ENCODE measurements at regions not wholly inside any gene's neighbourhood (a gene's known extent, or its start where the extent isn't known, plus 50 kb on each side); places are given as distances from the start of the nearest gene placed in this dataset.
"Not testable (repeated sequence)": the region's sequence is repeated elsewhere in the genome, so short reads cannot be mapped to it uniquely, and the experiment has no call there.

DNA sequence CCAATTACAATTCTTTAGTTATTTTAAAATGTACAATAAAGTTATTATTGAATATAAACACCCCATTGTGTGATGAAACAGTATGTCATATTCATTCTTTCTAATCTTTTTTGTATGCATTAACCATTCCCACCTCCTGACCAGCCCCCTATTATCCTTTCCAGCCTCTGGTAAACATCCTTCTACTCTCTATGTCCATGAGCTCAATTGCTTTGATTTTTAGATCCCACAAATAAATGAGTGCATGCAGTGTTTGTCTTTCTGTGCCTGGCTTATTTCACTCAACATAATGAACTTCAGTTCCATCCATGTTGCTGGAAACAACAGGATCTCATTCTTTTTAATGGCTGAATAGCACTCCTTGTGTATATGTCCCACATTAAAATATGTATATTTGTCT, 1858.9 kb upstream of the C9orf72 start:
- no peak for DNase-seq
- no peak overlapping the region for H3K4me3 ChIP-seq (ENCODE audit: insufficient read depth, low read depth, low read length)
- H3K27me3 ChIP-seq (ENCODE audit: control insufficient read depth, insufficient read depth, low read length) = no peaks in the 10 kb centered on the region

DNA sequence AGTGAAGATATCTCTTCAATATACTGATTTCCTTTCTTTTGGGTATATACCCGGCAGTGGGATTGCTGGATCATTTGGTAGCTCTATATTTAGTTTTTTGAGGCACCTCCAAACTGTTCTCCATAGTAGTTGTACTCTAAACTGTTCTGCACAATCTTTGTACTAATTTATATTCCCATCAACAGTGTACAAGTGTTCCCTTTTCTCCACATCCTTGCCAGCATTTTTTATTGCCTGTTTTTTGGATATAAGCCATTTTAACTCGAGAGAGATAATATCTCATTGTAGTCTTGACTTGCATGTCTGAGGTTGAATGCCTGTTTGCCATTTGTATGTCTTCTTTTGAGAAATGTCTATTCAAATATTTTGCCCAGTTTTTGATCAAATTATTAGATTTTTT, 1859.4 kb upstream of the C9orf72 start:
- H3K27me3 ChIP-seq (ENCODE audit: control insufficient read depth, insufficient read depth, low read length); H3K36me3 ChIP-seq (replicated peaks; ENCODE audit: control insufficient read depth, insufficient read depth, low read length); H3K4me3 ChIP-seq (ENCODE audit: insufficient read depth, low read depth, low read length); DNase-seq: not testable (repeated sequence)

More for the DNA sequence above, 1858.9 kb upstream of the C9orf72 start:
- no peaks in the 10 kb centered on the region for H3K36me3 ChIP-seq (replicated peaks; ENCODE audit: control insufficient read depth, insufficient read depth, low read length)

DNA sequence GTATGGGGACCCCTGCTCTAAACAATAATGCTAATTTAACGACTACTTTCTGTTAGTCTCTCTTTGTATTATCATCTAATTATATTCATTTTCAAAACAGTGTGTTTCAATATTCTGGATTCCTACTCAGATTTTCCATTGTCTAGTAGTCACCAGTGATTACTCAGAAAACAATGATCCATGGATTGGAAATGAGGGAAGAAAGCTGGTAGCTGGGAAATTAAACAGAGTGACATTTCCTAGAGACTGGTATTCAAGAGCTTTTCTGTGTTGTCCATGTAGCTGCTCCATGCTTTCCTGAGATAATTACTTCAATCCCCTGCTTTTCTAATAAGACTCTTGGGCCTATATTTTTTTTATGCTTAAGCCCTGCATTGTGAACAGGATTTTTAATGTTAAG, 1862.1 kb upstream of the C9orf72 start:
- Histone ChIP-seq H3K36me3 (replicated peaks; ENCODE audit: control insufficient read depth, insufficient read depth, low read length) (no peaks in the 10 kb centered on the region), H3K27me3 (ENCODE audit: control insufficient read depth, insufficient read depth, low read length) (no peaks in the 10 kb centered on the region), H3K4me3 (ENCODE audit: insufficient read depth, low read depth, low read length) (no peak overlapping the region)
- DNase-seq = no peak

DNA sequence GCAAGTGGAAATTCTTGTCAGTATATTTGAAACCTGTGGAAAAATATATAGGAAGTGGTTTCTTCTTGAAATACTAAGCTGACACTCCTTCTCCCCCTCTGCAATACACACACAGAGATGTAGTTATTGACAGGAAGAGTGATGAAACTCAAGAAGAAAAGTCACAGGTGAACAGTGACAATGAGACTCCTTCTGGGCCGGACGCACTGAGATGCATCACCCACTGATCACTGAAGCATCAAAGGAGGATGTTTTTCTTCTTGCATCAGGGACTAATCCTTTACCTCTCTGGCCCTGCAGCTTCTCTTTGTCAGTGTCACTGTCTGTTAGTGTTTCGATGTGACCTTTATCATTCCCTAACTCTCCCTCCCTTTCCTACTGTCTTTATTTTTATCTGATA, 1864.2 kb upstream of the C9orf72 start:
- no peaks in the 10 kb centered on the region for H3K27me3 ChIP-seq (ENCODE audit: control insufficient read depth, insufficient read depth, low read length)
- no peak overlapping the region for H3K4me3 ChIP-seq (ENCODE audit: insufficient read depth, low read depth, low read length)
- no peak for DNase-seq
- H3K36me3 ChIP-seq (replicated peaks; ENCODE audit: control insufficient read depth, insufficient read depth, low read length) = no peaks in the 10 kb centered on the region

DNA sequence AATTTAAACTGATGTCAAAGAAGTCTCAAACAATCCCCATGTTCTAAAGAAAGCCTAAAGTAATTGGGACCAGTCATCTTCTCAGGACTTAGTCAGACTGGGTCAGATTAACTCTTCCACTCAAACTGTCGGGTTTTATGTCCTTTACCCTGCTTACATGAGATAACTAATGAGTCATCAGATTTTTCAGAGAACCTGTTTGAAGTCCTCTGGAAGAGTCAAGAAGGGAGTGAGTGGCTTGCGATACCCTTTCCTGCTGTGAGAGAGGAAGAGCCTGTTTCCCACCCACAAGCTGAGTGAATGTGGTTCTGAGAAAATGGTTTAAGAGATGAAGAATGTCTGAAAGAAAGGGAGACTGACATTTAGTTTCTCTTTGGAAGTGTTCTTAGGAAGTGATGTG, 1866.7 kb upstream of the C9orf72 start:
- no peak overlapping the region for H3K4me3 ChIP-seq (ENCODE audit: insufficient read depth, low read depth, low read length)
- no peaks in the 10 kb centered on the region for H3K27me3 ChIP-seq (ENCODE audit: control insufficient read depth, insufficient read depth, low read length)
- no peaks in the 10 kb centered on the region for H3K36me3 ChIP-seq (replicated peaks; ENCODE audit: control insufficient read depth, insufficient read depth, low read length)
- DNase-seq = no peak

DNA sequence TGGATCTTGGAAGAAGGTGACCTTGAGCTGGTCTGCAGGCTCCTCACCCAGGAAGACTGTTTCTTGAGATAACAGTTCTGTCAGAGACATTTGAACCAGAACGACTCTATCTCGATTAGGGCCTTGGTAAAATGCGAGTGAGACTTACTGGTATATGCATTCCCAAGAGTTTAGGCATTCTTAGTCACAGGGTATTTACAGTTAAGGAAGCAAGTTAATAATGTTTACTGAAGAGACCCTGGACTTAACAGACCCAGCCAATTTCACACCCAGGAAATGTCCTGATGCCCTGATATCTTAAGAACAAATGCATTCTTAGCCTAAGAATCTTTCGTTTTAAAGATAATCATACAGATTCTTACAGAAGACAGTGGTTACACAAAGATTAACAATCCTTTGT, 1867.2 kb upstream of the C9orf72 start:
- no peak for DNase-seq
- Histone ChIP-seq H3K27me3 (ENCODE audit: control insufficient read depth, insufficient read depth, low read length) (no peaks in the 10 kb centered on the region), H3K4me3 (ENCODE audit: insufficient read depth, low read depth, low read length) (no peak overlapping the region), H3K36me3 (replicated peaks; ENCODE audit: control insufficient read depth, insufficient read depth, low read length) (no peaks in the 10 kb centered on the region)

DNA sequence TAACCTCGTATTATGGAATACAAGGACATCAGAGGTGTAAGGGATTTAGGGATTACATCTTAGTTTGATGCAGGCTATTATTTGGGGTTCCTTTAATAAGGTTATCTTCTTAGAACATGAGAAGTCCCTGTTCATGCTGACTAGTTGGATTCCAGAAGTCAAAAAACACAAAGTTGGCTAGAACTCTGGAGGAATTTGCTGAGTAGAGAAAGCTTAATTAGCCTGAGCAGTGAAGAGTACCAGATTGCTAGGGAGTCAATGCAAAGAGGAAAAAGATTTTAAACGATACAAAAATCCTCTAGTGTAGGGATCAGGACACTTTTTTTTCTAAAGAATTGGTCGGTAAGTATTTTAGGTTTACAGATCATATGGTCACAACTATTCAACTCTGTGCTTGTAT, 1872.5 kb upstream of the C9orf72 start:
- no peaks in the 10 kb centered on the region for H3K27me3 ChIP-seq (ENCODE audit: control insufficient read depth, insufficient read depth, low read length)
- DNase-seq = no peak
- no peak overlapping the region for H3K4me3 ChIP-seq (ENCODE audit: insufficient read depth, low read depth, low read length)
- no peaks in the 10 kb centered on the region for H3K36me3 ChIP-seq (replicated peaks; ENCODE audit: control insufficient read depth, insufficient read depth, low read length)

DNA sequence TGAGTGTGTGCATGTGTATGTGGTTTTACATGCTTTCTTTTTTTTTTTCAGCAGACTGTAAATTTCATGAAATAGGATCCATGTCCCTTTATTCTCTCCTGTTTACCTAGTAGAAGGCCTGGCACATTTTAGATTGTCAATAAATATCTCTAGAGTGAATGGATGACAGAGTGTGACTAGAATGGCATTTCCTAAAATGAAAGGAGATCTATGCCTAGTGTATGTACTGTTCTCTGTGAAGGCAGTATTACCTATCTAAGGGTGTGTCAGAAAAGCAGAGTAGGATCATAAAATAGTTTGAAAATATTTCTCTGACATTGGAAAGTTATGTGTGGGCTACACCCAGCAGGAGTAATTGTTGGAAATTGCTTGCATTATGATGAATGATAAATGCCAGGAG, 1876.0 kb upstream of the C9orf72 start:
- H3K4me3 ChIP-seq (ENCODE audit: insufficient read depth, low read depth, low read length) = no peak overlapping the region
- no peaks in the 10 kb centered on the region for H3K27me3 ChIP-seq (ENCODE audit: control insufficient read depth, insufficient read depth, low read length)
- no peak for DNase-seq
- H3K36me3 ChIP-seq (replicated peaks; ENCODE audit: control insufficient read depth, insufficient read depth, low read length) = no peaks in the 10 kb centered on the region

DNA sequence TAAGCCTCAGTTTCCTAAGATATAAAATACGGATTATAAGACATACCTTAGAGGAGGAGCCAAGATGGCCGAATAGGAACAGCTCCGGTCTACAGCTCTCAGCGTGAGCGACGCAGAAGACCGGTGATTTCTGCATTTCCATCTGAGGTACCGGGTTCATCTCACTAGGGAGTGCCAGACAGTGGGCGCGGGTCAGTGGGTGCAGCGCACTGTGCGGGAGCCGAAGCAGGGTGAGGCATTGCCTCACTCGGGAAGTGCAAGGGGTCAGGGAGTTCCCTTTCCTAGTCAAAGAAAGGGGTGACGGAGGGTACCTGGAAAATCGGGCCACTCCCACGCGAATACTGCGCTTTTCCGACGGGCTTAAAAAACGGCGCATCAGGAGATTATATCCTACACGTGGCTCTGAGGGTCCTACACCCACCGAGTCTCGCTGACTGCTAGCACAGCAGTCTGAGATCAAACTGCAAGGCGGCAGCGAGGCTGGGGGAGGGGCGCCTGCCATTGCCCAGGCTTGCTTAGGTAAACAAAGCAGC, 1877.1 kb upstream of the C9orf72 start:
- not testable (repeated sequence) for H3K27me3 ChIP-seq (ENCODE audit: control insufficient read depth, insufficient read depth, low read length); H3K36me3 ChIP-seq (replicated peaks; ENCODE audit: control insufficient read depth, insufficient read depth, low read length); DNase-seq
- peak overlapping the region; percentile 48 for H3K4me3 ChIP-seq (ENCODE audit: insufficient read depth, low read depth, low read length)

DNA sequence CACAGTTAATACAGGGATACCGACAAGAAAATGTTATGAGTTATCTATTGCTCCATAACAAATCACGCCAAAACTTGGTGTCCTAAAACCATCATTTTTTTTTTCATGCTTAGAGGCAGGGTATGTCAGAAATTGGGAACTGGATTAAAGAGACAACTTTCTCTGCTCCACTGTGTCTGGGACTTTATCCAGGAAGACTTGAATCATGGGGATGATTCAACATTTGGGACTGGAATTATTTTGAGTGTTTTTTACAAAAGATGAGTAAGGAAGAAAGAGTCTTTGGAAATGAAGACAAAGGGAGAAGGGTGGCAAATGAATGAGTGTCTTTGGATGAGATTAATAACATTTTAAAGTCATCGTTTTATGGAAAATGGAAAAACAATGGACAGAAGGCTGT, 1883.7 kb upstream of the C9orf72 start:
- DNase-seq = no peak
- Histone ChIP-seq H3K4me3 (ENCODE audit: insufficient read depth, low read depth, low read length) (no peak overlapping the region), H3K36me3 (replicated peaks; ENCODE audit: control insufficient read depth, insufficient read depth, low read length) (no peaks in the 10 kb centered on the region), H3K27me3 (ENCODE audit: control insufficient read depth, insufficient read depth, low read length) (no peaks in the 10 kb centered on the region)

DNA sequence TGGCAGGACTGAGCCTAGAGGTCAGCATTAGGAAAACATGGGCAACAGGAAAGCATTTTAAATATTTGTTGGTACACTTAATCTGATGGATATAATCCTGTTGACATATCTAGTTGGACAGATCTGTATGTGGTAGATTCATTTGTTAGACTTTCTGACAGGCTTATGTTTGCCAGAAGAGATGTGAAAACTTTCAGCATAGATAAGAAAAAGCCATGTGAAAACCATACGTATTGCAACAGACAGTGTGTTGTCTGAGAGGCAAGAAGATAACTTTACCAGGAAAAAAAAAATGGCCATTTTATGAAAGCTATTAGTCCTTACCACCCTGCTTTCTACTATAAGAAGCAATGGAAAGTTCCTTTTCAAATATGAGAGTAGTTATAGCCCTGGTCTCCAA, 1902.2 kb upstream of the C9orf72 start:
- Histone ChIP-seq H3K36me3 (replicated peaks; ENCODE audit: control insufficient read depth, insufficient read depth, low read length) (no peaks in the 10 kb centered on the region), H3K4me3 (ENCODE audit: insufficient read depth, low read depth, low read length) (no peak overlapping the region), H3K27me3 (ENCODE audit: control insufficient read depth, insufficient read depth, low read length) (no peaks in the 10 kb centered on the region)
- DNase-seq = no peak

DNA sequence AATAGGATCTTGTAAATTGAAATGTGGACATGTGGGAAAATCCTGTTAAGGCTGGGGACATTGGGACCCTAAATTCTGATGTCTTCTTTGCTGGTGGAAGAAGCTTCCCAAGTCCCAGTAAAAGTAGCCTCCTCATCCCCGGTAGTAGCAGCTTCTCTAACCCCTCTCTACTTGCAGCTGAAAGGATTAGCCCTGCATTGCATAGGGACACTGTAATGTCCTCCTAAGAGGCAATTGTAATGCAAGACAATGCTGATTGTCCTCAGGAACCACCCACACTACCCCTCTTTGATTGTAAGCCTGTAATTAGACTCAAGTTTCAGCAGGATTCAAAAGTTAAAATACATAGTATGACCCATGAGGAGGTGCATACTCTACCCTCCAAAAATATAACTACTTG, 1938.4 kb upstream of the C9orf72 start:
- peak; percentile 21 for DNase-seq

DNA sequence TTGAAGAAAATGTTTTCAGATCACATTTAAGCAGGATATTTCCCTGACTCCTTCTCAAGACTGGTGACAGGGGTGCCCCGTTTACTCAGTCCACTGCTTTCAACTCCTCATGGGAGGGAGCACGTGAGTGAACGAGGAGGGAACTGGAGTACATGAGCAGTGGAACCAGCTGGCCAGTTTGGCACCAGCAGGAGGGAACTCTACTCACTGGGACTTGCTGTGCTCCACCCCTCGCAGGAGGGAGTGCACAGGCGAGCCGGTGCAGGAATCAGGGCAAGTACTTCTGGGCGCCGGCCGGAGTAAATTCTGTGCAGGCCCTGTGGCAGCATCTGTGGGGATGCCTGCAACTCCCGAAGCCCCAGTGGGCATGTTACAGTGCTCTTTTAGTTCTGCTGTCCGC, 1941.1 kb upstream of the C9orf72 start:
- no peaks in the 10 kb centered on the region for H3K36me3 ChIP-seq (replicated peaks; ENCODE audit: control insufficient read depth, insufficient read depth, low read length)
- H3K4me3 ChIP-seq (ENCODE audit: insufficient read depth, low read depth, low read length) = no peak overlapping the region
- peak; percentile 7 for DNase-seq
- no peaks in the 10 kb centered on the region for H3K27me3 ChIP-seq (ENCODE audit: control insufficient read depth, insufficient read depth, low read length)

More for the DNA sequence above, 1938.4 kb upstream of the C9orf72 start:
- Histone ChIP-seq H3K36me3 (replicated peaks; ENCODE audit: control insufficient read depth, insufficient read depth, low read length) (no peaks in the 10 kb centered on the region), H3K4me3 (ENCODE audit: insufficient read depth, low read depth, low read length) (no peak overlapping the region), H3K27me3 (ENCODE audit: control insufficient read depth, insufficient read depth, low read length) (no peaks in the 10 kb centered on the region)

DNA sequence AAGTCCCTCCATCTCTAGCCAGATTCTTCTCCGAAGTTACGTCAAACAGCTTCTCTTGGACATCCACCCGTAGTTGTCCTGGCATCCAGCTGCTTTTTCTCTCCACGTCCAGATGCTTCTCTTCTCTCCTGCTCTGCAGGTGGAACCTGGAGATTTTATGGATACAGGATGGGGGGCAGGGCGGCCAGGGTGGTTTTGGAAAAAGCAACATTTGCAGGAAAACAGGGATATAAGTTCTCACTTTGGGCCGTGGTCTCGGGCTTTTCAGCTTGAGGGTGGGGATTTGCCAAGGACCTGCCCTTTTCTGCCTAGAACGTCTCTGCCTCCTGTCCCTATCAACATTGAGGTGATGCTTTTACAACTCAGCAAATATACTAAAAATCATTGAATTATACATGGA, 1941.6 kb upstream of the C9orf72 start:
- Histone ChIP-seq H3K36me3 (replicated peaks; ENCODE audit: control insufficient read depth, insufficient read depth, low read length) (no peaks in the 10 kb centered on the region), H3K27me3 (ENCODE audit: control insufficient read depth, insufficient read depth, low read length) (no peaks in the 10 kb centered on the region), H3K4me3 (ENCODE audit: insufficient read depth, low read depth, low read length) (no peak overlapping the region)
- no peak for DNase-seq

DNA sequence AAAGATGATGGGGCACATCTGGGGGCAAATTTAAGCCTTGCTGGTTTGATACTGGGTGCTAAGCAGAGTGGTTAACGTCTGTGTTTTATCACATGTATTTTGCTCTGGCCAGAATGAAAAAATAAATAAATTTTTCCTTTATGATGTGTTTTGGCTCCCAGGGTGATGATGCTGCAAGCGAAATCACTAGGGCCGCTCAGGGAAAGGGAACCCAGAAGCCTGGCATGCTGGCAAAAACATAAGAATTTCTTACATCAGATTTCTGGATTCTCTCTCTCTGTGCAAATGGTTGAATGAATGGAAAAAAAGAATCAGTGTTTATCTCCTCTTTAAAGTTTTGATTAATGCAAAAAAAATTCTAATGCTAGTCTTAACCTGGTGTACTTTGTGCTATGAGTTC, 1975.2 kb upstream of the C9orf72 start:
- Histone ChIP-seq H3K4me3 (ENCODE audit: insufficient read depth, low read depth, low read length) (no peak overlapping the region), H3K27me3 (ENCODE audit: control insufficient read depth, insufficient read depth, low read length) (no peaks in the 10 kb centered on the region), H3K36me3 (replicated peaks; ENCODE audit: control insufficient read depth, insufficient read depth, low read length) (no peaks in the 10 kb centered on the region)
- DNase-seq = no peak

DNA sequence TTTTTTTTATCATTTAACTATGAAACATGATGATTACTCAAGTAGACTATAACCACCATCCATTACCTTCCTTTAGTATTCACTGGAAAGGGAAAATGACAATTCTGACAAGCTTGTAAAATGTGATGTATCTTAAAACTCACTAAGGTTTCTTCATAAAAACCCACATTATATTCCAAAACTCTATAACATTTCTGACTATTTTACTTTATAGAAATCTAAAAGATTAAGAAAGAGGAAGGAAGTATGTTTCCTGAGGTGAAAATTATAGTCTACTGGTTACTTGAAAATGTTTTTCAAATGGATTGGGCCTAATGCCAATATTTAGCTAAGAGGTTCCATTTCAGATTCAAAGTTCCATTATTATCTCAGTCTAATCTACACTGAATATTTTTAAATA, 1982.2 kb upstream of the C9orf72 start:
- H3K4me3 ChIP-seq (ENCODE audit: insufficient read depth, low read depth, low read length) = no peak overlapping the region
- H3K36me3 ChIP-seq (replicated peaks; ENCODE audit: control insufficient read depth, insufficient read depth, low read length) = no peaks in the 10 kb centered on the region
- no peaks in the 10 kb centered on the region for H3K27me3 ChIP-seq (ENCODE audit: control insufficient read depth, insufficient read depth, low read length)
- DNase-seq = no peak
